Mucosa of stomach (tissue), 1 donor: ENCODE measurements at regions not wholly inside any gene's neighbourhood (a gene's known extent, or its start where the extent isn't known, plus 50 kb on each side); places are given as distances from the start of the nearest gene placed in this dataset.

Source experiments
- H3K27me3 ChIP-seq: one replicate; pipeline ENCODE4 v1.7.0; 2013; ENCODE audit warnings: mild to moderate bottlenecking, low read length; ENCODE audit not compliant: control insufficient read depth, insufficient read depth
- H3K36me3 ChIP-seq: one replicate; pipeline ENCODE4 v1.7.0; 2013; ENCODE audit warnings: low read length; ENCODE audit not compliant: control insufficient read depth, insufficient read depth
- H3K4me1 ChIP-seq: one replicate; pipeline ENCODE4 v1.7.0; 2013; ENCODE audit warnings: mild to moderate bottlenecking, low read length; ENCODE audit not compliant: control insufficient read depth, insufficient read depth
- H3K4me3 ChIP-seq: one replicate; pipeline ENCODE4 v1.7.0; 2013; ENCODE audit warnings: low read length
- H3K9ac ChIP-seq: one replicate; pipeline ENCODE4 v1.7.0; 2013; ENCODE audit warnings: mild to moderate bottlenecking, low read length, moderate library complexity
- H3K9me3 ChIP-seq: one replicate; pipeline ENCODE4 v1.7.0; 2013; ENCODE audit warnings: mild to moderate bottlenecking, low read length, moderate library complexity; ENCODE audit not compliant: control insufficient read depth
- donor health status: Pancreatic carcinoma.

GRCh38 chr9:97747201-97747965, 50.2 kb upstream of the XPA start:
- peaks cover 9% of the 10 kb centered on the region for H3K27me3 ChIP-seq
- H3K36me3 ChIP-seq: no peaks in the 10 kb centered on the region
- H3K4me3 ChIP-seq: no peak overlapping the region
- no peaks in the 10 kb centered on the region for H3K4me1 ChIP-seq
- H3K9me3 ChIP-seq: no peaks in the 10 kb centered on the region
- no peak overlapping the region for H3K9ac ChIP-seq

GRCh38 chr9:97748525-97748924, 51.4 kb upstream of the XPA start:
- H3K27me3 ChIP-seq: peaks cover 14% of the 10 kb centered on the region
- H3K9me3 ChIP-seq: no peaks in the 10 kb centered on the region
- H3K36me3 ChIP-seq: no peaks in the 10 kb centered on the region
- H3K9ac ChIP-seq: no peak overlapping the region
- H3K4me1 ChIP-seq: no peaks in the 10 kb centered on the region
- no peak overlapping the region for H3K4me3 ChIP-seq

GRCh38 chr9:97749928-97750327, 52.8 kb upstream of the XPA start:
- no peaks in the 10 kb centered on the region for H3K4me1 ChIP-seq
- H3K9ac ChIP-seq: no peak overlapping the region
- H3K9me3 ChIP-seq: no peaks in the 10 kb centered on the region
- no peaks in the 10 kb centered on the region for H3K36me3 ChIP-seq
- H3K4me3 ChIP-seq: no peak overlapping the region
- peaks cover 12% of the 10 kb centered on the region for H3K27me3 ChIP-seq

GRCh38 chr9:97751531-97751930, 54.4 kb upstream of the XPA start:
- no peak overlapping the region for H3K9ac ChIP-seq
- H3K9me3 ChIP-seq: no peaks in the 10 kb centered on the region
- H3K36me3 ChIP-seq: no peaks in the 10 kb centered on the region
- no peaks in the 10 kb centered on the region for H3K4me1 ChIP-seq
- H3K4me3 ChIP-seq: no peak overlapping the region
- H3K27me3 ChIP-seq: peaks cover 7% of the 10 kb centered on the region

- Histone ChIP-seq H3K27me3 (peaks cover 7% of the 10 kb centered on the region), H3K36me3 (no peaks in the 10 kb centered on the region), H3K9me3 (no peaks in the 10 kb centered on the region), H3K4me3 (no peak overlapping the region), H3K9ac (no peak overlapping the region), H3K4me1 (no peaks in the 10 kb centered on the region)
Observed at GRCh38 chr9:97752274-97752673, 55.1 kb upstream of the XPA start.

GRCh38 chr9:97753364-97753763, 56.2 kb upstream of the XPA start:
- peaks cover 7% of the 10 kb centered on the region for H3K27me3 ChIP-seq

GRCh38 chr9:97753975-97754374, 56.8 kb upstream of the XPA start:
- no peaks in the 10 kb centered on the region for H3K36me3 ChIP-seq
- H3K9me3 ChIP-seq: no peaks in the 10 kb centered on the region
- H3K9ac ChIP-seq: no peak overlapping the region
- no peak overlapping the region for H3K4me3 ChIP-seq
- no peaks in the 10 kb centered on the region for H3K4me1 ChIP-seq
- peaks cover 7% of the 10 kb centered on the region for H3K27me3 ChIP-seq

More at GRCh38 chr9:97753364-97753763, 56.2 kb upstream of the XPA start:
- H3K36me3 ChIP-seq: no peaks in the 10 kb centered on the region
- H3K4me3 ChIP-seq: no peak overlapping the region
- H3K9me3 ChIP-seq: no peaks in the 10 kb centered on the region
- no peaks in the 10 kb centered on the region for H3K4me1 ChIP-seq
- no peak overlapping the region for H3K9ac ChIP-seq

GRCh38 chr9:97755618-97756267, 58.6 kb upstream of the XPA start:
- H3K4me1 ChIP-seq: no peaks in the 10 kb centered on the region
- H3K9me3 ChIP-seq: no peaks in the 10 kb centered on the region
- H3K4me3 ChIP-seq: no peak overlapping the region
- no peaks in the 10 kb centered on the region for H3K36me3 ChIP-seq
- H3K9ac ChIP-seq: no peak overlapping the region
- peaks cover 10% of the 10 kb centered on the region for H3K27me3 ChIP-seq

GRCh38 chr9:97756991-97757390, 59.9 kb upstream of the XPA start:
- no peaks in the 10 kb centered on the region for H3K36me3 ChIP-seq
- no peak overlapping the region for H3K9ac ChIP-seq
- H3K4me3 ChIP-seq: no peak overlapping the region
- peaks cover 17% of the 10 kb centered on the region for H3K27me3 ChIP-seq
- no peaks in the 10 kb centered on the region for H3K4me1 ChIP-seq
- H3K9me3 ChIP-seq: no peaks in the 10 kb centered on the region

GRCh38 chr9:97758334-97758916, 61.3 kb upstream of the XPA start:
- Histone ChIP-seq H3K9me3 (no peaks in the 10 kb centered on the region), H3K36me3 (no peaks in the 10 kb centered on the region), H3K27me3 (peaks cover 10% of the 10 kb centered on the region), H3K9ac (no peak overlapping the region), H3K4me3 (no peak overlapping the region), H3K4me1 (no peaks in the 10 kb centered on the region)

- H3K36me3 ChIP-seq: no peaks in the 10 kb centered on the region
- no peaks in the 10 kb centered on the region for H3K4me1 ChIP-seq
- no peak overlapping the region for H3K9ac ChIP-seq
- peaks cover 10% of the 10 kb centered on the region for H3K27me3 ChIP-seq
- H3K4me3 ChIP-seq: no peak overlapping the region
- H3K9me3 ChIP-seq: no peaks in the 10 kb centered on the region
Observed at GRCh38 chr9:97759581-97760288, 62.6 kb upstream of the XPA start.

GRCh38 chr9:97761056-97761598, 64.0 kb upstream of the XPA start:
- Histone ChIP-seq H3K9ac (no peak overlapping the region), H3K36me3 (no peaks in the 10 kb centered on the region), H3K9me3 (no peaks in the 10 kb centered on the region), H3K4me1 (no peaks in the 10 kb centered on the region), H3K4me3 (no peak overlapping the region), H3K27me3 (peaks cover 10% of the 10 kb centered on the region)
